HFFc6 (cell line): ENCODE measurements at regions not wholly inside any gene's neighbourhood (a gene's known extent, or its start where the extent isn't known, plus 50 kb on each side); places are given as distances from the start of the nearest gene placed in this dataset.

ENCODE experiments used
- DNase-seq: peaks from one replicate; pipeline ENCODE4 v3.0.0-alpha.2; 2018
- H3K27ac Mint-ChIP-seq: 2 replicates; pipeline ENCODE4 v1.8.0; 2020; ENCODE audit warnings: mild to moderate bottlenecking, mixed read lengths
- H3K27me3 Mint-ChIP-seq: 2 replicates; pipeline ENCODE4 v1.8.0; 2021; ENCODE audit warnings: mild to moderate bottlenecking, moderate library complexity, mixed read lengths; ENCODE audit not compliant: insufficient read depth
- H3K36me3 Mint-ChIP-seq: 2 replicates; pipeline ENCODE4 v1.8.0; 2021; ENCODE audit warnings: low read depth, mixed read lengths
- H3K4me1 Mint-ChIP-seq: 2 replicates; pipeline ENCODE4 v1.8.0; 2020; ENCODE audit warnings: low read depth, mixed read lengths
- H3K4me3 Mint-ChIP-seq: 2 replicates; pipeline ENCODE4 v1.8.0; 2020; ENCODE audit warnings: mild to moderate bottlenecking, moderate library complexity, mixed read lengths
- H3K9me3 Mint-ChIP-seq: 2 replicates; pipeline ENCODE4 v1.8.0; 2020; ENCODE audit warnings: mild to moderate bottlenecking, mixed read lengths
- CTCF ChIP-seq: fragments of 200-600 bp; sonication (generic); IDR thresholded peaks from 2 replicates; pipeline ENCODE4 v1.5.0; 2021; ENCODE audit warnings: antibody characterized with exemption, mild to moderate bottlenecking

GRCh38 chr18:37684590-37684989 lies 119.0 kb upstream of the CELF4 start:
- H3K36me3 Mint-ChIP-seq = no peaks in the 10 kb centered on the region; the same call in 1 of the 2 replicates
- H3K4me1 Mint-ChIP-seq = no peaks in the 10 kb centered on the region
- no peak overlapping the region for H3K27ac Mint-ChIP-seq
- no peak overlapping the region for H3K4me3 Mint-ChIP-seq
- H3K27me3 Mint-ChIP-seq = no peaks in the 10 kb centered on the region; the same call in 1 of the 2 replicates
- TF ChIP-seq CTCF = no peak
- peaks cover 70% of the 10 kb centered on the region for H3K9me3 Mint-ChIP-seq
- no peak for DNase-seq

- Mint-ChIP-seq H3K36me3 (no peaks in the 10 kb centered on the region; the same call in 1 of the 2 replicates), H3K27ac (no peak overlapping the region), H3K4me1 (no peaks in the 10 kb centered on the region), H3K9me3 (peaks cover 70% of the 10 kb centered on the region), H3K4me3 (no peak overlapping the region), H3K27me3 (no peaks in the 10 kb centered on the region; the same call in 1 of the 2 replicates)
- no peak for DNase-seq
- no peak for TF ChIP-seq CTCF
Measured at GRCh38 chr18:37684183-37684582, 118.6 kb upstream of the CELF4 start.

- DNase-seq = no peak
- no peaks in the 10 kb centered on the region for H3K4me1 Mint-ChIP-seq
- TF ChIP-seq CTCF = no peak
- H3K27ac Mint-ChIP-seq = no peak overlapping the region
- H3K9me3 Mint-ChIP-seq = peaks cover 51% of the 10 kb centered on the region
- no peak overlapping the region for H3K4me3 Mint-ChIP-seq
- no peaks in the 10 kb centered on the region; the same call in none of the 2 replicates for H3K27me3 Mint-ChIP-seq
- no peaks in the 10 kb centered on the region for H3K36me3 Mint-ChIP-seq
Measured at GRCh38 chr18:37680911-37681310, 115.3 kb upstream of the CELF4 start.

GRCh38 chr18:37676276-37676675 lies 110.7 kb upstream of the CELF4 start:
- Mint-ChIP-seq H3K27ac (no peak overlapping the region), H3K4me1 (no peaks in the 10 kb centered on the region), H3K36me3 (peaks cover 4% of the 10 kb centered on the region; the same call in 1 of the 2 replicates), H3K4me3 (no peak overlapping the region), H3K27me3 (no peaks in the 10 kb centered on the region; the same call in 1 of the 2 replicates), H3K9me3 (peaks cover 42% of the 10 kb centered on the region)
- no peak for DNase-seq
- no peak for TF ChIP-seq CTCF

- H3K27ac Mint-ChIP-seq = no peak overlapping the region
- peaks cover 42% of the 10 kb centered on the region for H3K9me3 Mint-ChIP-seq
- H3K27me3 Mint-ChIP-seq = no peaks in the 10 kb centered on the region; the same call in 1 of the 2 replicates
- peaks cover 4% of the 10 kb centered on the region; the same call in 1 of the 2 replicates for H3K36me3 Mint-ChIP-seq
- no peaks in the 10 kb centered on the region for H3K4me1 Mint-ChIP-seq
- no peak overlapping the region for H3K4me3 Mint-ChIP-seq
- TF ChIP-seq CTCF = no peak
- DNase-seq = no peak
Measured at GRCh38 chr18:37675699-37676098, 110.1 kb upstream of the CELF4 start.

GRCh38 chr18:37674570-37674969 lies 109.0 kb upstream of the CELF4 start:
- H3K27me3 Mint-ChIP-seq = peaks cover 2% of the 10 kb centered on the region
- no peak overlapping the region for H3K4me3 Mint-ChIP-seq
- peaks cover 46% of the 10 kb centered on the region for H3K9me3 Mint-ChIP-seq
- H3K27ac Mint-ChIP-seq = no peak overlapping the region
- no peak for TF ChIP-seq CTCF
- no peaks in the 10 kb centered on the region for H3K4me1 Mint-ChIP-seq
- no peak for DNase-seq
- peaks cover 8% of the 10 kb centered on the region; the same call in 1 of the 2 replicates for H3K36me3 Mint-ChIP-seq
